ENCODE measurements at regions not wholly inside any gene's neighbourhood (a gene's known extent, or its start where the extent isn't known, plus 50 kb on each side); places are given as distances from the start of the nearest gene placed in this dataset.

GRCh38 chr13:76023652-76024051 lies 387.5 kb downstream of the LMO7 start:
- no peaks in the 10 kb centered on the region for H3F3A ChIP-seq (ENCODE audit: insufficient read depth, low read length)
- no peak overlapping the region for H3K9ac ChIP-seq (ENCODE audit: low read length)
- H3K4me1 ChIP-seq (ENCODE audit: low read length), result no peaks in the 10 kb centered on the region
- DNase-seq, result no peak
- H3K4me3 ChIP-seq (ENCODE audit: low read length), result no peak overlapping the region
- H3K79me2 ChIP-seq (ENCODE audit: low read length), result no peaks in the 10 kb centered on the region
- no peaks in the 10 kb centered on the region for H4K20me1 ChIP-seq (ENCODE audit: insufficient read depth, low read length)
- H2AFZ ChIP-seq (ENCODE audit: low read length), result no peak overlapping the region
- H3K9me2 ChIP-seq (replicated peaks; ENCODE audit: insufficient read depth, low read length), result no peaks in the 10 kb centered on the region
- no peaks in the 10 kb centered on the region for H3K27me3 ChIP-seq (replicated peaks; ENCODE audit: insufficient read depth, low read length)
- no peaks in the 10 kb centered on the region for H3K36me3 ChIP-seq (replicated peaks; ENCODE audit: insufficient read depth, low read length)
- TF ChIP-seq, protein P1, sequence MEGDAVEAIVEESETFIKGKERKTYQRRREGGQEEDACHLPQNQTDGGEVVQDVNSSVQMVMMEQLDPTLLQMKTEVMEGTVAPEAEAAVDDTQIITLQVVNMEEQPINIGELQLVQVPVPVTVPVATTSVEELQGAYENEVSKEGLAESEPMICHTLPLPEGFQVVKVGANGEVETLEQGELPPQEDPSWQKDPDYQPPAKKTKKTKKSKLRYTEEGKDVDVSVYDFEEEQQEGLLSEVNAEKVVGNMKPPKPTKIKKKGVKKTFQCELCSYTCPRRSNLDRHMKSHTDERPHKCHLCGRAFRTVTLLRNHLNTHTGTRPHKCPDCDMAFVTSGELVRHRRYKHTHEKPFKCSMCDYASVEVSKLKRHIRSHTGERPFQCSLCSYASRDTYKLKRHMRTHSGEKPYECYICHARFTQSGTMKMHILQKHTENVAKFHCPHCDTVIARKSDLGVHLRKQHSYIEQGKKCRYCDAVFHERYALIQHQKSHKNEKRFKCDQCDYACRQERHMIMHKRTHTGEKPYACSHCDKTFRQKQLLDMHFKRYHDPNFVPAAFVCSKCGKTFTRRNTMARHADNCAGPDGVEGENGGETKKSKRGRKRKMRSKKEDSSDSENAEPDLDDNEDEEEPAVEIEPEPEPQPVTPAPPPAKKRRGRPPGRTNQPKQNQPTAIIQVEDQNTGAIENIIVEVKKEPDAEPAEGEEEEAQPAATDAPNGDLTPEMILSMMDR (IDR thresholded peaks at IDR 0.05; ENCODE audit: low read length), result no peak
- no peak for TF ChIP-seq EZH2 (optimal IDR thresholded peaks at IDR 0.05; ENCODE audit: low read depth, low read length)
- TF ChIP-seq EZH2phosphoT487 (IDR thresholded peaks at IDR 0.05; ENCODE audit: low read length), result no peak
- H3K4me2 ChIP-seq (ENCODE audit: low read depth, low read length), result no peak overlapping the region
- H3K9me3 ChIP-seq (replicated peaks; ENCODE audit: insufficient read depth, low read length), result no peaks in the 10 kb centered on the region
- H3K27ac ChIP-seq (ENCODE audit: low read length), result no peak overlapping the region

DNA sequence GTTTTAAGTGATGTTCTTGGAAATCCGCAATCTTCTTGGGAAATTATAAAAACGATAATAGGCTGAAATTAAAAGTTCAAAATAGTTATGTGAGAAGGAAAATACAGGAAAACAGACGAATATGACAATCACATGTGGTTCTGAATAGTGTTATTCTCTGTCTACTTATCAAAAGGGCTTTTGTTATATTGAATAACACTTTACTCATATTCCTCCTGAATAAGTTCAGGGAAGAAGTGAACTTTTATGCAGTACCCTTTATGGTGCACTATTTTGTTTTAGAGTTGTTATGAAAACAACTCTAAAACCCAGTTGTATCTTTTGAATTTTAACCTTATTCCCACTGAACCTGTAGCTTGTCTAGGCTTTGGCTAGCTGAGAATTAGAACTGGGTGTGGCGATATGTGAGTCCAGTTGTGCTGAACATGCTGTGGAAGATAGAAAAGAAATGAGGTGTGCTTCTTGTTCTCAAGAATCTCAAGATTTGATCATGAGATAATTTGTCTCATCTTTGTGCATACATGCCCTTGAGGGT lies 384.4 kb downstream of the LMO7 start:
- Histone ChIP-seq H3F3A (ENCODE audit: insufficient read depth, low read length) (no peaks in the 10 kb centered on the region), H3K9me3 (replicated peaks; ENCODE audit: insufficient read depth, low read length) (no peaks in the 10 kb centered on the region), H3K36me3 (replicated peaks; ENCODE audit: insufficient read depth, low read length) (no peaks in the 10 kb centered on the region), H4K20me1 (ENCODE audit: insufficient read depth, low read length) (no peaks in the 10 kb centered on the region), H3K4me1 (ENCODE audit: low read length) (no peaks in the 10 kb centered on the region), H2AFZ (ENCODE audit: low read length) (no peak overlapping the region), H3K9ac (ENCODE audit: low read length) (no peak overlapping the region), H3K9me2 (replicated peaks; ENCODE audit: insufficient read depth, low read length) (no peaks in the 10 kb centered on the region), H3K79me2 (ENCODE audit: low read length) (no peaks in the 10 kb centered on the region), H3K4me2 (ENCODE audit: low read depth, low read length) (no peak overlapping the region), H3K27ac (ENCODE audit: low read length) (no peak overlapping the region), H3K27me3 (replicated peaks; ENCODE audit: insufficient read depth, low read length) (no peaks in the 10 kb centered on the region), H3K4me3 (ENCODE audit: low read length) (no peak overlapping the region)
- no peak for TF ChIP-seq EZH2phosphoT487 (IDR thresholded peaks at IDR 0.05; ENCODE audit: low read length)
- TF ChIP-seq EZH2 (optimal IDR thresholded peaks at IDR 0.05; ENCODE audit: low read depth, low read length), result no peak
- TF ChIP-seq, protein P1 (IDR thresholded peaks at IDR 0.05; ENCODE audit: low read length), result no peak
- DNase-seq, result no peak

DNA sequence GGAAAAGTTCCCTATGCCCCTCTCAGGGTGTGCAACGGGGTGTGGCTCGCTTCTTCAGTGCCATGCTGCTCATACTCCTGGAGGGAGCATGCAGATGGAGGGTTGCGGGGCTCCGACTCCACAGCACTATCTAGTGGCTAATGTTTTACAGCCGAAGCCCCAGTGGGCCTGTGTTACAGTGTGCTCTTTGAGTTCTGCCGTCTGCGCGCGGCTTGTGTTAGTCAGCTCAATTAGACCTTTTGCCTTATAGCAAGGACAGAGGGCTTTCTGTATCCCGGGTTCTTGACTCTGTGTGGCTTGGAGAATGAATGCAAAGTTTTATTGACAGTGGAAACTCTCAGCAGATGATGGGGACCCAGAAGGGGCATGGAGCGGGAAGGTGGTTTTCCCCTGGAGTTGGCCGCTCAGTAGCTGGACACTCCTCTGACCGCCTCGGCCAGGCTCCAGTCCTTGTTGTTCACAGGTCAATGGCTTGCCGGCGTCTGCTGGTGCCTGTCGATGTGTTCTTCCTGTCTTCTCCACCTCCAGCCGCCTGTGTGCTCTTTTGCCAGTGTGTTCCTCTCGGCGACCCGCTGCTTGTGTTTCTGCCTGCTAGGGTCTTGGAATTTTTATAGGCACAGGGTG lies 383.4 kb downstream of the LMO7 start:
- no peak overlapping the region for H3K4me2 ChIP-seq (ENCODE audit: low read depth, low read length)
- TF ChIP-seq EZH2phosphoT487 (IDR thresholded peaks at IDR 0.05; ENCODE audit: low read length) (no peak), EZH2 (optimal IDR thresholded peaks at IDR 0.05; ENCODE audit: low read depth, low read length) (no peak)
- TF ChIP-seq, protein P1 (IDR thresholded peaks at IDR 0.05; ENCODE audit: low read length), result no peak
- no peak for DNase-seq

More for the DNA sequence above, 383.4 kb downstream of the LMO7 start:
- Histone ChIP-seq H3K36me3 (replicated peaks; ENCODE audit: insufficient read depth, low read length) (no peaks in the 10 kb centered on the region), H3K27ac (ENCODE audit: low read length) (no peak overlapping the region), H4K20me1 (ENCODE audit: insufficient read depth, low read length) (no peaks in the 10 kb centered on the region), H3K9me2 (replicated peaks; ENCODE audit: insufficient read depth, low read length) (no peaks in the 10 kb centered on the region), H3K27me3 (replicated peaks; ENCODE audit: insufficient read depth, low read length) (no peaks in the 10 kb centered on the region), H3K4me1 (ENCODE audit: low read length) (no peaks in the 10 kb centered on the region), H3K4me3 (ENCODE audit: low read length) (no peak overlapping the region), H3K9ac (ENCODE audit: low read length) (no peak overlapping the region), H2AFZ (ENCODE audit: low read length) (no peak overlapping the region), H3K79me2 (ENCODE audit: low read length) (no peaks in the 10 kb centered on the region), H3K9me3 (replicated peaks; ENCODE audit: insufficient read depth, low read length) (no peaks in the 10 kb centered on the region), H3F3A (ENCODE audit: insufficient read depth, low read length) (no peaks in the 10 kb centered on the region)

Data from MM.1S (cell line).